HG02588 (cell line): ENCODE measurements at regions not wholly inside any gene's neighbourhood (a gene's known extent, or its start where the extent isn't known, plus 50 kb on each side); places are given as distances from the start of the nearest gene placed in this dataset.

Experiments used
- ATAC-seq: cut with Tn5 transposase; IDR thresholded peaks from one replicate; pipeline ENCODE4 v1.9.1; 2021; ENCODE audit warnings: mild to moderate bottlenecking, moderate library complexity; ENCODE audit not compliant: unreplicated experiment

DNA sequence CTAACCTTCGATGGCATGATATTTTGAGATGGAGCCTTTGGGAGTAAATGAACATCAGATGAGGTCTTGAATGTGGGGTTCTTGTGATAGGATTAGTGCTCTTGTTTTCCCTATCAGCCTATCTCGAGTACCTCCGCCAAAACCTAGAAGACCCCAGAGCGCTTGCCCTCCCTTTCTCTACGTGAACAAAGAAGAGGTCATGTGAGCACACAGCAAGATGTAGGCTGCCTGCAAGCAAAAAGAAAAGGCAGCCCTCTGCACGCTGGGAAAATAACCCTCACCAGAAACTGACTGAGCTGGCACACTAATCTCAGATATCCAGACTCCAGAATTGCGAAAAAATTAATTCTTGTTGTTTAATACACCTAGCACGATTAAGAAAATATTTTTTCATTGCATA is 799.8 kb upstream of the SLC10A2 start:
- no peak for ATAC-seq

- ATAC-seq, result no peak
Measured at GRCh38 chr13:103862525-103862924, 796.3 kb upstream of the SLC10A2 start.

DNA sequence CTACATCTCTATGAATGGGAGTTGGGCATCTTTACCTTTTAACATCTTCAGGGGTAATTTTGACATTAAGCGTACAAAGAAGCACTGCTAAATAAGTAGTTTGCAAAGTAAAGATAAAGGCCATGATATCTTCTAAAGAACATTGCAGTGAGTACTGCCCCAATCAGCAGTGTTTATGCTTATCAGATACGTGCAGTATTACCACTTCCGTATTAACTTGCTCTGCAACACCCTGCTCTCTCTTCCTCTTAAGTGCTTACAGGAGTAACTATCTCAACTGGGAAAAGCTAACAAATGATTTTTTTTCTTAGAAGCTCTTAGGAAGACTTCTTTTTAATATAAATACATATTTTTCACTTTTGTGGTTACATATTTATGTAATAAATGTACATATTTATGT is 793.7 kb upstream of the SLC10A2 start:
- no peak for ATAC-seq

- ATAC-seq, result no peak
Measured at GRCh38 chr13:103852036-103852435, 785.8 kb upstream of the SLC10A2 start.

DNA sequence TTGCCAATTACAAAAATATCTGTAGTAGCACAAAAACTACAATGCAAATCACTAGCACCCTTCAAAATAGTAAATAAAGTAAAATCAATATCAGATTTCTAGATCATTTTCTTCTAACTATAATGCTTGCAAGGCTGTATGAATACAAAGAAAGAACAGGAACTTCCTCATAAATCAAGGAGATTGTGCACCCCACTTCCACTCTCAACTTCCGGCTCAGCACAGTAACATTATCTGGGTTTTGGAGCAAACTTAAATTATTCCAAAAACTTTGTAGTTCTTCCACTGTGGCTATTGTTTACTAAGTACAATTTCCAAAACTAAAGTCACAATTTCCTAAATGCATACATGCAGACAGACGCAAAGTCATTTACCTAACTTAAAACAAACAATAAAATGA is 778.3 kb upstream of the SLC10A2 start:
- ATAC-seq, result no peak

GRCh38 chr13:103839460-103839859 is 773.2 kb upstream of the SLC10A2 start:
- no peak for ATAC-seq

- no peak for ATAC-seq
Measured at GRCh38 chr13:103835052-103835451, 768.8 kb upstream of the SLC10A2 start.

- no peak for ATAC-seq
Measured at GRCh38 chr13:103833294-103833852, 767.2 kb upstream of the SLC10A2 start.

GRCh38 chr13:103815619-103816018 is 749.4 kb upstream of the SLC10A2 start:
- ATAC-seq, result no peak

DNA sequence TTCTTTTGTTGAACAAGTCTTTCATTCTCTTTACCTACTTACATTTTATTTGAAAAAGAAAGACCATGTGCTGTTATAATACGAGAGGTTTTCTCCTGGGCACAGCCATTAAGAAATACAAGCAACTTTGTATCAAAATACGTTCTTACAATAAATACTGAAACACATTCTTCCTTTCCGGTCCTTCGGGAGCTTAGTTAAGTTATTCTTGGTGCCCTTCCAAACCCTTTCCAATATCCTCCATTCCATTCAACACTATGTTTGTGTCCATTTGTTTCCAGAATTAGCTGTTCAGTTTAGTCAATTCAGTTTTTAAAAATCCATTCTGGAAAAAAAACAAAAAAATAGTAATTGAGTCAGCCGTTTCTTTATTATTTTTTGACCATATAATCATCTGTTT is 746.8 kb upstream of the SLC10A2 start:
- no peak for ATAC-seq

DNA sequence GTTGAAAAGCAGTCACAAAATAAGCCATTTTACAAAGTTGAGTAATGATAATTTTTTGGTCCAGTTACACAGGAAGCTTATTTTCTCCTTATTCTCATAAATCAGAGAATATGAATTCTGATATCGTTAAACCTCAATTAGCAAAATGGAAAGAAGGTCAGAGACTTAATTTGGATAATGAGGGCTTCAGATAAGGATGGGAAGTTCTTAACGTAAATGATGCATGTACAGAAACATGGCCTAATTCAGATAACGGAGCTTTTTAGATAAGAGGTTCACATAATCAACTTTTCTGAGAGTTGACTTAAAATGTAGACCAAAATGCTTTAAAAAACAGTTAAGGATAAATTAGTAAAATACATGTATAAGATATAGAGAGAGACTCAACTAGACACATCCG is 746.3 kb upstream of the SLC10A2 start:
- ATAC-seq, result no peak

- no peak for ATAC-seq
Measured at GRCh38 chr13:103810026-103810425, 743.8 kb upstream of the SLC10A2 start.

DNA sequence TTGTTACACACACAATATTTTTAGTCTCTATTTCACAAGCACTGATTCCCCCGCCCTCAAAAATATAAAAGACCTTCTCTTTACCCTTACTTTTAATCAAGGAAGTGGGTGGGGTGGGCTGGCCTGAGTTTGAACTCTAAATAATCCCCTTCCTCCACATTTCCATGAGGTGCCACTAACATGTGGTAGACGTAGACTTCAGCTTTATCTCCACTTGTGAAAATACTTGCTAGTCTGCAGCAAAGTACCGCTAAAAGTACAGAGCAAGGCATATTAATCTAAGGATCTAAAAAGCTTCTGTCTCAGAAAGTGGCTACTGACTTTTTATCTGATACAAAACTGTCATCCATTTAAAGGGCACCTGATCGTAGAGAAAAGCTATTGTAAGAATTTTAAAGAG is 739.6 kb upstream of the SLC10A2 start:
- ATAC-seq, result no peak

- no peak for ATAC-seq
Measured at GRCh38 chr13:103803349-103803748, 737.1 kb upstream of the SLC10A2 start.

DNA sequence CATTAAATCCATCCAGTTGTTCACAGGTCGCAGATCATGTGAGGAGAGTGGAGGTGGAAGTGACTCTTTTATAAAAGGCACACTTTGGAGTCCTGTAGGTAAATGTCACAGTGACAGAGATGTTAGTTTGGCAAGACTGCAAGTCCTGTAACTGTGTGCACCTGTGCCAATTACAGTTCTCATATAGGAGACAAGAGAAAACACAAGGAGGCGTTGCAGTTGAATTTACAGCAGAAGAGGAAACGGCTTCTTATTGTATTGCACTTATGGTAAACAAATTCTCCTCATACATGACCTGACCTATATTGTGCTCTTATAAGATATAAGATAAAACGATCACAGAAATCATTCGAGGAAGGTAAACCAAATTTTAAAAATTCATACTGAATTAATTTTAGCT is 732.8 kb upstream of the SLC10A2 start:
- ATAC-seq, result no peak

GRCh38 chr13:103795892-103796478 is 729.8 kb upstream of the SLC10A2 start:
- ATAC-seq, result no peak

GRCh38 chr13:103794526-103794925 is 728.3 kb upstream of the SLC10A2 start:
- ATAC-seq, result no peak

GRCh38 chr13:103788061-103788652 is 721.9 kb upstream of the SLC10A2 start:
- no peak for ATAC-seq

GRCh38 chr13:103772576-103772975 is 706.4 kb upstream of the SLC10A2 start:
- ATAC-seq, result no peak

DNA sequence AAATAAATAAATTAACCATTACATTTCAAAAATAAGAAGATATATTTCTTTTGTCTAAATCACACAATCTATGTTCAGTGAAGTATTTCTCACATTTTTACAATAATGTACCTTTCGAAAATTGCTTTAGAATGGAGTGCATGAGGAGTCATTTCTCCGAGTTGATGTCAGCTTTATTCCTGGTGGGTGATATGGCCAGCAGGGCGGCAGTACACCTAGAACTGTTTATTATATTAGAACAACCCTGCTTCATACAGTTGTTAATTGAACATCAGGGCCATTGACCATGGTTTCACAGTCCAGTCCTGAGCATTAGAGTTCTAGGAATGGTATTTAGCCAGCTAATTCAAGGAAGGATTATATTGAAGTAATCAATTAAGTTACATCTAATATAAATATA is 696.3 kb upstream of the SLC10A2 start:
- ATAC-seq, result no peak

- no peak for ATAC-seq
Measured at GRCh38 chr13:103759361-103759760, 693.1 kb upstream of the SLC10A2 start.

- ATAC-seq, result no peak
Measured at GRCh38 chr13:103758222-103758621, 692.0 kb upstream of the SLC10A2 start.

GRCh38 chr13:103757361-103757760 is 691.1 kb upstream of the SLC10A2 start:
- no peak for ATAC-seq
